HCT116 (cell line): ENCODE measurements at regions not wholly inside any gene's neighbourhood (a gene's known extent, or its start where the extent isn't known, plus 50 kb on each side); places are given as distances from the start of the nearest gene placed in this dataset.

ENCODE experiments used
- ATAC-seq: fragments of 200-7000 bp; cut with Tn5 transposase; 2 replicates; pipeline ENCODE4 v1.9.1; 2020; ENCODE audit warnings: mild to moderate bottlenecking, moderate library complexity
- BruUV-seq: library from RNA; stranded (reverse); fragments of 400-500 nt; replicated peaks from 2 replicates; lab custom pipeline; 2021; lab: Mats Ljungman, UMichigan
- CTCF ChIA-PET: fragments of 300-600 bp; sonication (Branson Sonifier 250); formaldehyde crosslinking; loops from one replicate; lab custom pipeline; 2021; ENCODE audit warnings: antibody characterized with exemption; lab: Charles Lee
- POLR2A ChIA-PET: fragments of 300-600, 350-600 bp; sonication (Branson Sonifier 250); formaldehyde crosslinking; loops from one replicate; lab custom pipeline; 2021; ENCODE audit warnings: antibody characterized with exemption; lab: Charles Lee
- RAD21 ChIA-PET, 2 experiments: fragments of 300-600 bp; sonication (Branson Sonifier 250); formaldehyde crosslinking; loops; one replicate each; lab custom pipeline; 2023; ENCODE audit warnings: low total read pairs in 2 of 2; ENCODE audit not compliant: uncharacterized antibody in 2 of 2, unreplicated experiment in 2 of 2, low non-redundant PET in 1 of 2; lab: Charles Lee
- DNase-seq: peaks from one replicate; pipeline ENCODE4 v3.0.0-alpha.2; 2010; ENCODE audit warnings: low read depth, low spot score
- H2AFZ ChIP-seq: fragments of 200-600 bp; shearing (Covaris generic), sonication (generic); 2 replicates; pipeline ENCODE4 v1.6.1; 2017; ENCODE audit warnings: low read depth, mixed run types, mixed read lengths, antibody characterized with exemption, low read length; ENCODE audit not compliant: poor library complexity, severe bottlenecking
- H3K27ac ChIP-seq: 2 replicates; pipeline ENCODE4 v1.5.1; 2012; ENCODE audit warnings: low read depth, low read length
- H3K27me3 ChIP-seq: fragments of 200-600 bp; sonication (generic); 2 replicates; pipeline ENCODE4 v1.6.1; 2016; ENCODE audit warnings: mixed run types, low read length, mixed read lengths; ENCODE audit not compliant: insufficient read depth
- H3K36me3 ChIP-seq, 2 experiments: fragments of 200-500 bp in 1 of 2; fragments of 200-600 bp in 1 of 2; sonication (Bioruptor generic) in 1 of 2; sonication (generic) in 1 of 2; 2 replicates each; pipeline versions ENCODE4 v1.5.1 to v1.6.1; 2014 to 2016; ENCODE audit warnings: low read length in 2 of 2, inconsistent platforms in 1 of 2, mixed read lengths in 1 of 2, mixed run types in 1 of 2; ENCODE audit not compliant: insufficient read depth in 2 of 2, control insufficient read depth in 1 of 2
- H3K4me1 ChIP-seq, 2 experiments: fragments of 200-600 bp in 1 of 2; sonication (generic) in 1 of 2; 2 replicates each; pipeline versions ENCODE4 v1.5.1 to v1.6.1; 2012 to 2017; ENCODE audit warnings: low read length in 2 of 2, inconsistent platforms in 1 of 2, mild to moderate bottlenecking in 1 of 2, mixed read lengths in 1 of 2, mixed run types in 1 of 2, moderate library complexity in 1 of 2; ENCODE audit not compliant: insufficient read depth in 2 of 2, control insufficient read depth in 1 of 2
- H3K4me2 ChIP-seq: fragments of 200-600 bp; sonication (generic); 2 replicates; pipeline ENCODE4 v1.6.1; 2017; ENCODE audit warnings: mixed run types, low read length, mixed read lengths
- H3K4me3 ChIP-seq, 2 experiments: fragments of 200-600 bp in 1 of 2; sonication (generic) in 1 of 2; replicated peaks in 1 of 2; 2 replicates each; pipeline ENCODE4 v1.5.1; 2011 to 2016; ENCODE audit warnings: low read length in 2 of 2, control low read depth in 1 of 2, low read depth in 1 of 2, mild to moderate bottlenecking in 1 of 2, mixed read lengths in 1 of 2, mixed run types in 1 of 2
- H3K79me2 ChIP-seq: fragments of 200-600 bp; sonication (generic); 2 replicates; pipeline ENCODE4 v1.6.1; 2017; ENCODE audit warnings: mild to moderate bottlenecking, mixed run types, low read length, moderate library complexity, mixed read lengths; ENCODE audit not compliant: insufficient read depth
- H3K9ac ChIP-seq: fragments of 200-600 bp; sonication (generic); 2 replicates; pipeline ENCODE4 v1.6.1; 2016; ENCODE audit warnings: low read length, mixed read lengths
- H3K9me2 ChIP-seq: fragments of 200-600 bp; sonication (generic), shearing (Covaris generic); 2 replicates; pipeline ENCODE4 v1.6.1; 2017; ENCODE audit warnings: mixed run types, mild to moderate bottlenecking, moderate library complexity; ENCODE audit not compliant: insufficient read depth
- H3K9me3 ChIP-seq, 2 experiments: fragments of 200-500 bp in 1 of 2; fragments of 200-600 bp in 1 of 2; sonication (Bioruptor generic) in 1 of 2; sonication (generic) in 1 of 2; 2 replicates each; pipeline ENCODE4 v1.6.1; 2014 to 2017; ENCODE audit warnings: low read length in 2 of 2, mixed read lengths in 2 of 2, inconsistent platforms in 1 of 2, low read depth in 1 of 2, mild to moderate bottlenecking in 1 of 2, mixed run types in 1 of 2, moderate library complexity in 1 of 2; ENCODE audit not compliant: control insufficient read depth in 1 of 2, insufficient read depth in 1 of 2
- H4K20me1 ChIP-seq: fragments of 200-600 bp; sonication (generic), shearing (Covaris generic); 2 replicates; pipeline ENCODE4 v1.6.1; 2017; ENCODE audit warnings: mixed run types, mild to moderate bottlenecking, moderate library complexity; ENCODE audit not compliant: insufficient read depth
- ATF3 ChIP-seq: IDR thresholded peaks from 2 replicates; pipeline ENCODE4 v1.6.1; 2012
- CBX3 ChIP-seq: IDR thresholded peaks from 2 replicates; pipeline ENCODE4 v1.6.1; 2012; ENCODE audit warnings: low read depth
- CEBPB ChIP-seq: IDR thresholded peaks from 2 replicates; pipeline ENCODE4 v1.6.1; 2012; ENCODE audit warnings: low read depth
- EGR1 ChIP-seq: IDR thresholded peaks from 2 replicates; pipeline ENCODE4 v1.6.1; 2012; ENCODE audit warnings: low read depth
- FOSL1 ChIP-seq: IDR thresholded peaks from 2 replicates; pipeline ENCODE4 v1.6.1; 2012; ENCODE audit warnings: low read depth
- JUND ChIP-seq: IDR thresholded peaks from 2 replicates; pipeline ENCODE4 v1.6.1; 2012
- MAX ChIP-seq: IDR thresholded peaks from 2 replicates; pipeline ENCODE4 v1.6.1; 2012
- REST ChIP-seq: IDR thresholded peaks from 2 replicates; pipeline ENCODE4 v1.6.1; 2012; ENCODE audit warnings: low read depth
- SIN3A ChIP-seq: IDR thresholded peaks from 2 replicates; pipeline ENCODE4 v1.6.1; 2012; ENCODE audit warnings: low read depth
- SP1 ChIP-seq: IDR thresholded peaks from 2 replicates; pipeline ENCODE4 v1.6.1; 2012; ENCODE audit warnings: low read depth
- ZBTB33 ChIP-seq: IDR thresholded peaks from 2 replicates; pipeline ENCODE4 v1.6.1; 2011; ENCODE audit warnings: mild to moderate bottlenecking, low read length, moderate library complexity; ENCODE audit not compliant: insufficient replicate concordance; ENCODE audit errors: extremely low read depth
- ZFX ChIP-seq: fragments of 450-650 bp; IDR thresholded peaks from 2 replicates; pipeline ENCODE4 v1.6.1; 2017
- ZNF274 ChIP-seq: fragments of 200-500 bp; sonication (Bioruptor generic); IDR thresholded peaks from 2 replicates; pipeline ENCODE4 v1.6.1; 2014; ENCODE audit warnings: mild to moderate bottlenecking, low read depth, low read length, inconsistent platforms
- intact Hi-C: fragments of 100-400 bp; cut with micrococcal nuclease; formaldehyde crosslinking; loops from 2 replicates; pipeline ENCODE4 v1.10.0; 2022

- no peak overlapping the region for H3K4me2 ChIP-seq
- H3K27ac ChIP-seq, result no peak overlapping the region
- no peaks in the 10 kb centered on the region for H3K27me3 ChIP-seq
- H3K4me3 ChIP-seq, result no peak overlapping the region
- ChIA-PET RAD21 (no interaction called here), CTCF (no interaction called here), POLR2A (no interaction called here)
- H3K9me2 ChIP-seq, result no peaks in the 10 kb centered on the region
- H3K4me1 ChIP-seq, result no peaks in the 10 kb centered on the region
- ATAC-seq, result no peak
- no peaks in the 10 kb centered on the region for H3K9me3 ChIP-seq
- no TSS peak for BruUV-seq
- no peaks in the 10 kb centered on the region for H4K20me1 ChIP-seq
- intact Hi-C loops, result no loop called here
- no peak overlapping the region for H3K9ac ChIP-seq
- H3K36me3 ChIP-seq, result no peaks in the 10 kb centered on the region
- no peak overlapping the region for H2AFZ ChIP-seq
- TF ChIP-seq ATF3 (no peak), SIN3A (no peak), SP1 (no peak), ZNF274 (no peak), REST (no peak), FOSL1 (no peak), MAX (no peak), CEBPB (no peak), CBX3 (no peak), ZBTB33 (no peak), EGR1 (no peak), ZFX (no peak), JUND (no peak)
- no peak for DNase-seq
- no peaks in the 10 kb centered on the region for H3K79me2 ChIP-seq
Observed at GRCh38 chr2:187129306-187129705, 280.3 kb upstream of the ZSWIM2 start.
